Loucy (cell line): ENCODE measurements at regions not wholly inside any gene's neighbourhood (a gene's known extent, or its start where the extent isn't known, plus 50 kb on each side); places are given as distances from the start of the nearest gene placed in this dataset.
"Not testable (repeated sequence)": the region's sequence is repeated elsewhere in the genome, so short reads cannot be mapped to it uniquely, and the experiment has no call there.

Experiments used
- EZH2phosphoT487 ChIP-seq: fragments of 200-600 bp; IDR thresholded peaks from 2 replicates; pipeline ENCODE4 v1.6.1; 2018; ENCODE audit warnings: antibody characterized with exemption, mild to moderate bottlenecking, moderate library complexity, borderline replicate concordance
- TF ChIP-seq, protein P1 (sequence below): fragments of 200-600 bp; sonication (generic); conservative IDR thresholded peaks from 2 replicates; pipeline ENCODE4 v1.5.1; 2014; ENCODE audit warnings: mild to moderate bottlenecking, antibody characterized with exemption, low read length

DNA sequence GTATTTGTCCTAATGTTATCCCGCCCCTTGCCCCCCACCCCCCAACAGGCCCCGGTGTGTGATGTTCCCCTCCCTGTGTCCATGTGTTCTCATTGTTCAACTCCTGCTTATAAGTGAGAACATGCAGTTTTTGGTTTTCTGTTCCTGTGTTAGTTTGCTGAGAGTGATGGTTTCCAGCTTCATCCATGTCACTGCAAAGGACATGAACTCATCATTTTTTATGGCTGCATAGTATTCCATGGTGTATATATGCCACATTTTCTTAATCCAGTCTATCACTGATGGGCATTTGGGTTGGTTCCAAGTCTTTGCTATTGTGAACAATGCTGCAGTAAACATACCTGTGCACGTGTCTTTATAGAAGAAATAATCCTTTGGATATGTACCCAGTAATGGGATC lies 51.9 kb upstream of the CD2AP start:
- TF ChIP-seq, protein P1, sequence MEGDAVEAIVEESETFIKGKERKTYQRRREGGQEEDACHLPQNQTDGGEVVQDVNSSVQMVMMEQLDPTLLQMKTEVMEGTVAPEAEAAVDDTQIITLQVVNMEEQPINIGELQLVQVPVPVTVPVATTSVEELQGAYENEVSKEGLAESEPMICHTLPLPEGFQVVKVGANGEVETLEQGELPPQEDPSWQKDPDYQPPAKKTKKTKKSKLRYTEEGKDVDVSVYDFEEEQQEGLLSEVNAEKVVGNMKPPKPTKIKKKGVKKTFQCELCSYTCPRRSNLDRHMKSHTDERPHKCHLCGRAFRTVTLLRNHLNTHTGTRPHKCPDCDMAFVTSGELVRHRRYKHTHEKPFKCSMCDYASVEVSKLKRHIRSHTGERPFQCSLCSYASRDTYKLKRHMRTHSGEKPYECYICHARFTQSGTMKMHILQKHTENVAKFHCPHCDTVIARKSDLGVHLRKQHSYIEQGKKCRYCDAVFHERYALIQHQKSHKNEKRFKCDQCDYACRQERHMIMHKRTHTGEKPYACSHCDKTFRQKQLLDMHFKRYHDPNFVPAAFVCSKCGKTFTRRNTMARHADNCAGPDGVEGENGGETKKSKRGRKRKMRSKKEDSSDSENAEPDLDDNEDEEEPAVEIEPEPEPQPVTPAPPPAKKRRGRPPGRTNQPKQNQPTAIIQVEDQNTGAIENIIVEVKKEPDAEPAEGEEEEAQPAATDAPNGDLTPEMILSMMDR, result not testable (repeated sequence)
- TF ChIP-seq EZH2phosphoT487, result not testable (repeated sequence)
